ENCODE measurements at regions not wholly inside any gene's neighbourhood (a gene's known extent, or its start where the extent isn't known, plus 50 kb on each side); places are given as distances from the start of the nearest gene placed in this dataset.

GRCh38 chr9:108024604-108025003, 535.0 kb upstream of the KLF4 start:
- DNase-seq (ENCODE audit: extremely low spot score) = no peak
- intact Hi-C loops (cut with DNase I) = no loop called here
- TF ChIP-seq, protein P1, sequence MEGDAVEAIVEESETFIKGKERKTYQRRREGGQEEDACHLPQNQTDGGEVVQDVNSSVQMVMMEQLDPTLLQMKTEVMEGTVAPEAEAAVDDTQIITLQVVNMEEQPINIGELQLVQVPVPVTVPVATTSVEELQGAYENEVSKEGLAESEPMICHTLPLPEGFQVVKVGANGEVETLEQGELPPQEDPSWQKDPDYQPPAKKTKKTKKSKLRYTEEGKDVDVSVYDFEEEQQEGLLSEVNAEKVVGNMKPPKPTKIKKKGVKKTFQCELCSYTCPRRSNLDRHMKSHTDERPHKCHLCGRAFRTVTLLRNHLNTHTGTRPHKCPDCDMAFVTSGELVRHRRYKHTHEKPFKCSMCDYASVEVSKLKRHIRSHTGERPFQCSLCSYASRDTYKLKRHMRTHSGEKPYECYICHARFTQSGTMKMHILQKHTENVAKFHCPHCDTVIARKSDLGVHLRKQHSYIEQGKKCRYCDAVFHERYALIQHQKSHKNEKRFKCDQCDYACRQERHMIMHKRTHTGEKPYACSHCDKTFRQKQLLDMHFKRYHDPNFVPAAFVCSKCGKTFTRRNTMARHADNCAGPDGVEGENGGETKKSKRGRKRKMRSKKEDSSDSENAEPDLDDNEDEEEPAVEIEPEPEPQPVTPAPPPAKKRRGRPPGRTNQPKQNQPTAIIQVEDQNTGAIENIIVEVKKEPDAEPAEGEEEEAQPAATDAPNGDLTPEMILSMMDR (IDR thresholded peaks at IDR 0.05) = no peak
- TF ChIP-seq POLR2A (IDR thresholded peaks at IDR 0.05; ENCODE audit: low read depth) (no peak), EP300 (IDR thresholded peaks at IDR 0.05) (no peak), POLR2AphosphoS5 (IDR thresholded peaks at IDR 0.05) (no peak)

GRCh38 chr9:108022246-108022935, 532.8 kb upstream of the KLF4 start:
- DNase-seq (ENCODE audit: extremely low spot score) = no peak
- H3K4me3 ChIP-seq = no peak overlapping the region
- no peaks in the 10 kb centered on the region for H3K4me1 ChIP-seq
- no peaks in the 10 kb centered on the region for H3K36me3 ChIP-seq
- H3K27ac ChIP-seq (replicated peaks in 1 of 4) = no peak overlapping the region
- 67% methylated on average over 4 of the region's 4 CpGs for WGBS
- TF ChIP-seq, protein P1 (IDR thresholded peaks at IDR 0.05) = no peak
- TF ChIP-seq POLR2AphosphoS5 (IDR thresholded peaks at IDR 0.05) (no peak), POLR2A (IDR thresholded peaks at IDR 0.05; ENCODE audit: low read depth) (no peak), EP300 (IDR thresholded peaks at IDR 0.05) (no peak)
- no peaks in the 10 kb centered on the region for H3K27me3 ChIP-seq
- H3K9me3 ChIP-seq = no peaks in the 10 kb centered on the region
- intact Hi-C loops (cut with DNase I) = no loop called here

More at GRCh38 chr9:108024604-108025003, 535.0 kb upstream of the KLF4 start:
- no peak overlapping the region for H3K27ac ChIP-seq (replicated peaks in 1 of 4)
- no peaks in the 10 kb centered on the region for H3K9me3 ChIP-seq
- H3K36me3 ChIP-seq = no peaks in the 10 kb centered on the region
- H3K27me3 ChIP-seq = no peaks in the 10 kb centered on the region
- no peaks in the 10 kb centered on the region for H3K4me1 ChIP-seq
- H3K4me3 ChIP-seq = no peak overlapping the region

- no peak overlapping the region for H3K27ac ChIP-seq (replicated peaks in 1 of 4)
- 83% methylated on average over 1 of the region's 1 CpG for WGBS
- intact Hi-C loops (cut with DNase I) = no loop called here
- no peaks in the 10 kb centered on the region for H3K27me3 ChIP-seq
- no peaks in the 10 kb centered on the region for H3K4me1 ChIP-seq
- no peaks in the 10 kb centered on the region for H3K36me3 ChIP-seq
- H3K4me3 ChIP-seq = no peak overlapping the region
- TF ChIP-seq, protein P1 (IDR thresholded peaks at IDR 0.05) = no peak
- TF ChIP-seq POLR2AphosphoS5 (IDR thresholded peaks at IDR 0.05) (no peak), EP300 (IDR thresholded peaks at IDR 0.05) (no peak), POLR2A (IDR thresholded peaks at IDR 0.05; ENCODE audit: low read depth) (no peak)
- no peak for DNase-seq (ENCODE audit: extremely low spot score)
- no peaks in the 10 kb centered on the region for H3K9me3 ChIP-seq
These were observed 531.6 kb upstream of the KLF4 start for GRCh38 chr9:108021096-108021710.

- no peaks in the 10 kb centered on the region for H3K27me3 ChIP-seq
- H3K27ac ChIP-seq (replicated peaks in 1 of 4) = no peak overlapping the region
- intact Hi-C loops (cut with DNase I) = no loop called here
- no peak overlapping the region for H3K4me3 ChIP-seq
- H3K36me3 ChIP-seq = no peaks in the 10 kb centered on the region
- H3K4me1 ChIP-seq = no peaks in the 10 kb centered on the region
- no peak for DNase-seq (ENCODE audit: extremely low spot score)
- H3K9me3 ChIP-seq = no peaks in the 10 kb centered on the region
- no peak for TF ChIP-seq POLR2A (IDR thresholded peaks at IDR 0.05; ENCODE audit: low read depth)
- TF ChIP-seq, protein P1 (IDR thresholded peaks at IDR 0.05) = no peak
These were observed 530.3 kb upstream of the KLF4 start for GRCh38 chr9:108019821-108020220.

DNA sequence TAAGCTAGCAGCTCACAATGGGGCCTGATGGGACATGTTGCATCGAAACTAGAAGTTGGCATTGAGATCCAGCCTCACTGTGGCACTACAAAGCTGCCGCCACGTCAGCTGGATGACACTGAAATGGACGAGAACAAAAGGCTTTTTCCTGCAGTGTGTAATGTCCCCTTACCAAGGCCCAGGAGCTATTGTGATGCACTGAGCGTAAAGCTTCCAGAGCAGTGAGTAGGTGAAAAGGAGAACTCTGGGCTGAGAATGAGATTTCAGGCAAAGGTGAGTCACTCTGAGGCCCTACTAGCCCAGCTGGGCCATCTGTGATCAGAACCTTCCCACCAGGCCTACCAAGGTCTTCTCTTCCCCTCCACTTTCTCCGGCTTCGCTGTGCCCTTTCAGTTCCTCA, 528.1 kb upstream of the KLF4 start:
- no peak overlapping the region for H3K4me3 ChIP-seq
- H3K4me1 ChIP-seq = no peaks in the 10 kb centered on the region
- TF ChIP-seq POLR2A (IDR thresholded peaks at IDR 0.05; ENCODE audit: low read depth) (no peak), POLR2AphosphoS5 (IDR thresholded peaks at IDR 0.05) (no peak), EP300 (IDR thresholded peaks at IDR 0.05) (no peak)
- TF ChIP-seq, protein P1 (IDR thresholded peaks at IDR 0.05) = no peak
- intact Hi-C loops (cut with DNase I) = no loop called here
- H3K27ac ChIP-seq (replicated peaks in 1 of 4) = no peak overlapping the region
- H3K9me3 ChIP-seq = no peaks in the 10 kb centered on the region
- no peak for DNase-seq (ENCODE audit: extremely low spot score)
- H3K27me3 ChIP-seq = no peaks in the 10 kb centered on the region
- 89% methylated on average over 7 of the region's 7 CpGs for WGBS
- H3K36me3 ChIP-seq = no peaks in the 10 kb centered on the region
